HG02852 (cell line): ENCODE measurements at regions not wholly inside any gene's neighbourhood (a gene's known extent, or its start where the extent isn't known, plus 50 kb on each side); places are given as distances from the start of the nearest gene placed in this dataset.
"Not testable (repeated sequence)": the region's sequence is repeated elsewhere in the genome, so short reads cannot be mapped to it uniquely, and the experiment has no call there.

ENCODE experiments used
- ATAC-seq: cut with Tn5 transposase; IDR thresholded peaks from one replicate; pipeline ENCODE4 v1.9.1; 2021; ENCODE audit warnings: mild to moderate bottlenecking, moderate library complexity; ENCODE audit not compliant: unreplicated experiment

DNA sequence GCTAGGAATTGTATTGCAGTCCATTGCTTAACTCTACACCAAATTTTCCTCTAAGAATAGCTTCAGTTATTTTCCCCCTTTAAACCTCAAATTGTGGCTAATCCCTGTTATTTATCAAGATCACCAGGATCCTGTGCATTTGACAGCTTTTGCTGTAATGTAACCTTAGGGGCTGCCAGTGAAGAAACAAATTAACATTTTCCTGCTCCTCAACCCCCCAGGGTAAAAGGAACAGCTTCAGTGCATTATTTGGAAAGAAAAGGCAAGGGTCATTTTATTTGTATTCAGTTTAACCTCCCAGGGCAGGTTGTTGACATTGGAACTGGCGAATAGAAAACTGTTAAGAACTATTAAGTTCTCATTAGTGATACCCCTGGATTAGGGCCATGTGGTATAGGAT, 57.0 kb downstream of the PCDH20 start:
- ATAC-seq = no peak

DNA sequence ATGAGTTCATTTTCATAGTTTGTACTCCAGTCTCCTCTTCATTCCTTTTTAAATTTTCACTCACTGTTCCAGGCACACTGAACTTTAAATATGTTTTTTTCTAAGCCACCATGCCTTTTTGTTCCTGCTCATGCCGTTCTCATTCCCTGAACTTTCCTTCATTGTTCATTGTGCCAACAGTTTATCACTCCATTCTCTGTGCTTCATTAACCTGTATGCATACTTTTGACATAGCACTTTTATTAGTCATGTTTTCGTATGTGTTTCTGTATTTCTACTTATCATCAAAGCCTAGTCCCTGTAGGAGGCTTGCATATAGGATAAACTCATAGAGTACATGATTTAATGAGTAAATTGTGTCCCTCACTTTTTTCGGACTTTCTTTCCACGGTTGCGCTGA, 65.3 kb downstream of the PCDH20 start:
- no peak for ATAC-seq

DNA sequence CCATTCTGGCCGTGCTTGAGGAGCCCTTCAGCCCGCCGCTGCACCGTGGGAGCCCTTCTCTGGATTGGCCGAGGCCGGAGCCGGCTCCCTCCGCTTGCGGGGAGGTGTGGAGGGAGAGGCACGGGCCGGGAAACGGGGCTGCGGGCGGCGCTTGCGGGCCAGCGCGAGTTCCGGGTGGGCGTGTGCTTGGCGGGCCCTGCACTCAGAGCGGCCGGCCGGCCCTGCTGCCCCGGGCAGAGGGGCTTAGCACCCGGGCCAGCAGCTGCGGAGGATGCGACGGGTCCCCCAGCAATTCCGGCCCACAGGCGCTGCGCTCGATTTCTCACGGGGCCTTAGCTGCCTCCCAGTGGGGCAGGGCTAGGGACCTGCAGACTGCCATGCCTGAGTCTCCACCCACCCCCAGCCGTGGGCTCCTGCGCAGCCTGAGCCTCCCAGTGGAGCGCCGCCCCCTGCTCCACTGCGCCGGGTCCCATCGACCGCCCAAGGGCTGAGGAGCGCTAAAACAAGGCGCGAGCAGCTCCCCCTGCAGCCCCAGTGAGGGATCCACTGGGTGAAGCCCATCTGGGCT, 76.5 kb downstream of the PCDH20 start:
- no peak for ATAC-seq

DNA sequence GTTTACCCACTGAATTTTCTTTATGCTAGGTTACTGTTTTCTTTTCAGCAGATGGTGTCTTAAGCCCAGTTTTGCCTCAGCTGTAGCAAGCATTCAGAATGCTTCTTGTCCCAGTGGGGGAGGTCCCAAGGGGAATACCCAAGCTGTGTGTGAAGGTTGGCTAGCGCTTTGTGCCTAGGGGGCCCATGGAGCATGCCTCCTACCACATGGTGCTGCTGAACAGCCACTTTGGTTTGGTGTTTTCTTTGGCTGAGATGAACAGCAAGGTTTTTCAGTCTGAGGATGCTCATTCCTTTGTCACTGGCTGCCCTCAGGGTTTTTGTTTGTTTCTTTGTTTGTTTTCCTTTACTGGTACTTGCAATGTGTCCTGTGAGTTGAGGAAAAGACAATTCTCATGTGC, 99.0 kb downstream of the PCDH20 start:
- no peak for ATAC-seq

DNA sequence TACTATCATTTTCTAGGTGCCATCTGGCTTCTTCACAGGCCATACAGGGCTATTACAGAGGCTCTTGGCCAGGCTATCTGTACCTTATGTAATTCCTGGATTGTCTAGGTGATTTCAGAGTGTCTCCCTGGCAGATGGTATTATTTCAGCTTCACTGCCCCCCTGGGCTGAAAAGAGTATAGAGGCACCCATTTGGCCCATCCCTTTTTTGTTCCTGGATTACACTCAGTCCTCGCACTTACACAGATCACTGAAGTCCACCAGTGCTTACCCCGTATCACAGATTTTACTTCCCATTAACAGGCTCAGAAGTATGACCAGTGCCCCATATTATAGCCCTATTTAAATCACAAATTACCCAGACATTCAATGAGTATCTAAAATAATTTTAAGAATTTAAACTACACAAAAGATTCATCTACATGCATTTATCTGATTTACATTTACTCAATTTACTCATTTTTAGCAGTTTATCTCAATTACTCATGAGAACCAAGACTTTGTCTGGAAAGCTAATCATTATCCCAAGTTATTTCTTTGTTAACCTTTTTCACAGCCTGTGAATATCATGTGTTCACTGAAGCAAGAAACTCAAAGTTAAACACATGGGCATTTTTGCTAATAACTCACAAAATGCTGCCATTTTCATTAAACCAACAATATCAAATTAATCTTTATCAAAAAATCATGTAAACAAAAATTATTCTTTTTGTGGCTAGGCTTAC, 121.0 kb downstream of the PCDH20 start:
- ATAC-seq = no peak

DNA sequence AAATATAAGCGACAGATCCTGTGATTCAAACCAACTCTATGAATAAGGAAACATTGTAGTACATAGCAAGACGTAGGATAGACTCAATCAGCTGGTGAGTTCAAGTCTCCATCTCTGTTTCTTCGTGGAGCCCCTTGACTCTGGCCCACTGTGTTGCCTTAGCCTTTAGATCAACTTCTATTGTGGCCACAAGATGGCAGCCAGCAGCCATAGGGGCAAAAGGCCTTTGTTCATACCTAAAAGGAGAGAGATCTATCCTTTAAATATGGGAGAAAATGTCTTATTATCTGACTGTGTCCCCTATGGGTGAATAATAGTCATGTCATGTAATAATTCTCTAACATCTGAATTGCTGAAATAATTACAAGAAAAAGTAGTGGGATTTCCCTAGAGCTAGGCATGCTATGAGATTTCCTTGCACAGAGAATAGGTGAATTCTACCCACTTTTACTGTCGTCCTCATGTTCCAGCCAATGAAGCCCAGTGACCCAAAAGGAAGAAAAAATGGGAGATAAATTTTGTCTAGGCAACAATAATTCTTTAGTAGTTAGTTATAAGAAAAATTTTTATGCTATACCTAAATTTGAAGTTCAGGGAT, 129.4 kb downstream of the PCDH20 start:
- no peak for ATAC-seq

DNA sequence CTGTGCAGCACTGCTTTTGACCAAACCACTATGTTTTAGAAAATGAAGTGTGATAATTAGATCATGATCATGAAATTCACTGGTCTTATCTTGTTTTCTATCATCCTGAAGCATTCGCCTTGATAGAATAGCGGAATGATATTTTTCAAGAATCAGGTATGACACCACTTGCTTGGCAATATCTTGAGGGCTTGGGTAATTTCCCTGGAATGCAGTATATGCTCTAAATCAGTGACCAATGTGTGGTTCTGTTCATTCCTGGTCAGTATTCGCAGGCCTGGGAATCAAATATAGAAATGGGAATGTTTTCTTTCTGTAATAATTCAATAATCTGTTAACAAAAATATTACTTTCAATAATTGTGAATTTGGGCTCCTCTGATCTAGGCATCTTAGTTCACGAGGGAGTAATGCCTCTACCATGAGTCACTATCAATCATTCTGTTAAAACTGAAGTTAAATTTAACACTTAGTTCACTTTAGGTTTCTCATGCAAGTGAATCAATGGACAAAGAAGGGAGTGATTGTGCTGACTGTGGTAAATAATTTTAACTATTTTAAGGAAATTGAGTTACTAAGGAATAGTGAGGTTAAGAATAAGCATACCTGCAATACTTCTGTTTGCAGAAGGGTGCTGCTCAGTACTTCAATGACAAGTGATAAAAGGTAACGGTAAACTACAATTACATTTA, 137.9 kb downstream of the PCDH20 start:
- no peak for ATAC-seq

DNA sequence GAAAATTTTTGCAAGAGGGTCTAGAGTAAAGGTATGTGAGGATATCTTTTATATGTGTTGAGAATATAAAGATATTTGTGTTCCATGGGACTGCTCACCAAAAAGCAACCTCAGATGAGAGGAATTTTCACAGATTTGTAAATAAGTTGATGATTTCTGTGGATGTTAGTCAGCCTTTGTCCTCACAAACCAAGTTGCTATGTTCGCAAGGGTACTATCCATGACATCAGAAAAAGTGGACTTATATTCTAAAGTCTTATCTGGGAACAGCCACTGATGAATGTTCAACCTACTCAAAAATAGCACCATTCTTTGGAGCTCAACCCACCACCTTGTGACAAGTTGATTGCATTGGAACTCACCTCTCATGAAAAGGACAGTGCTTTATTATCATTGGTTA, 138.6 kb downstream of the PCDH20 start:
- no peak for ATAC-seq

DNA sequence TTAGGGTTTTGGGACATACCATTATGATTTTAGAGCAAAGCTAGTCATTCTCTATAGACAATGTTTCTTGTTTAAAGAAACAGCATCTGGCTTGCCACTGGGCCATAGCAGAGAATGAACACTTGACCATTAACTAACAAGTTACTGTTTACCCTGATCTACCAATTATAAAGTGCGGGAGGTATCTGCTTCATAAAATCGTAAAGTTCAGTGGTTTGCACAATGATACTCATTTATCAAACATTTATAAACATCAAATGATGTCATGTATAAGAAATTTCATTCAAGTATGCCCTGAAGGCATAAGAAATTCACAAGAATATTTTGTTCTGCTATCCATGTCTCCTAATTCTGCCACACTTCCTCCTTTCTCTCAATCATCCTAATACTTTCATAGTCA, 139.2 kb downstream of the PCDH20 start:
- ATAC-seq = no peak

DNA sequence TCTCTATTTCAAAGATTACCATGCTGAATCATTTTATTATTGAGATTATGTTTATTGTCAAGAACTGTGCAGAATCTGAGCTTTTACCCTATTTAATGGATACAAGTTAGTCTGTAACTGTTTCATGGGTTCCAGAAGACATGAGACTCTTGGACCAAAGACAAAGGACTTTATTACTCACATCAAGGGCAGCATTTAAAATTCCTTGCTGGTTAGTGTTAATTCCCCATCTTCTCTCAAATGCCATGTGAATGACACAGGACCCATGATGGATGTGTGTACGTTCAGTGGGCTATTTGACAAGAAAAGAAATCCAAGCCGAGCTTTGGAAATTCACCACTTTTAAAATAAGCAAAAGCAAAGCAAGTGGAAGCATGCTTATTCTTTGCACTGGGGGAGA, 139.9 kb downstream of the PCDH20 start:
- ATAC-seq = no peak

DNA sequence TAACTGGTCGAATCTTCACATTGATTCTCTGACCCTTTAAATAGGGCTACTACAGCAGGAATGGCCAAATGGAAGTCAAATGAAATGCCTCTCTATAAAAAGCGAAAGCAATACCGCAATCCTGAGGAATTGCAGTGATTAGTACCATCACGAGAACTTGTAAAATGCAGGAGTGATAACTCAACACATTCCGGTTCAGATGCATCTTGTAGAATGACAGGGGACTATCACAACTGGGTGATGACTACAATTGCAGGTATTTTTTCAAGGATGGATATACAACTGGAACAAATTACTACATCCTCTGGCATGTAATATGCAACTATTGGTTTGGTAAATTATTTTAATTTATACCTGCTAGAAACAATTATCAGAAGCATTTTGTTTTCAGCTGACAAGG, 140.4 kb downstream of the PCDH20 start:
- ATAC-seq = no peak

DNA sequence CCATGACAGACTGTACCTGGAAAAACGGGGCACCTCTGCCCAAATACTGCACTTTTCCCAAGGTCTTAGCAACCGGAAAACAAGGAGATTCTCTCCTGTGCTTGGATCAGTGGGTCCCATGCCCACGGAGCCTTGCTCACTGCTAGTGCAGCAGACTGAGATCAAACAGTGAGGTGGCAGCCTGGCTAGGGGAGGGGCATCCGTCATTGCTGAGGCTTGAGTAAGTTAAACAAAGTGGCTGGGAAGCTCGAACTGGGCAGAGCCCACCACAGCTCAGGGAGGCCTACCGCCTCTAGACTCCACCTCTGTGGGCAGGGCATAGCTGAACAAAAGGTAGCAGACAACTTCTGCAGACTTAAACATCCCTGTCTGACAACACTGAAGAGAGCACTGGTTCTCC, 148.8 kb downstream of the PCDH20 start:
- ATAC-seq = not testable (repeated sequence)

DNA sequence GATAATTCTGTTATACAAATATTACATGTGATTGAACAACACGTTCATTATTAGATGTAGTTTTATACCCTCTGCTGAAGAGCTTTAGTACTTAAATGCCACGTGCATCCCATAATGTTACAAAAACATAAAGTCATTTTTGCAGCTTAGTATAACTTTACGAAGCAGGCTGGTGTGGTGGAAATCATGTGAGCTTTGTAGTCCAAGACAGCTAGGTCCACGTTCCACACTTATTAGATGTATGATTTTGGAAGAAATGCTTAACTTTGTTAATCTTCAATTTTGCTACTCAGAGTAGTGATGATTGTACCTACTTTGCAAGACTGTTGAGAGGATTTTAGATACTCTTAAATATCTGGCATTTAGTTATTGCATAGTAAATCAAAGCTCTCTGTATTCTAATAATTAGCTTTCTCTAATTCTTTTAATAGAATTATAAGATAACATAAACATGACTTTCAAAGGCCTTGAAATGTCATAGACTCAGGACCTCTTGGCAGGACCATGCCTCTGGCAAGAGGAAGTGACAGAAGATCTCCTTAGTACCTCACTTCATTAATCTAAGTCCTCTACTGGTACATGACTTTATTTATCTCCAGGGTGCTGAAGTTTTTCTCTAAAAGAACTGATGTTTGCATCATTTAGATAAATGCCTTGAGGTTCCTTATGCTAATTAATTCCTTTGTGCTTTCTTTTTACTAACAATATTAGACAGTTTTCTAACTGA, 153.7 kb downstream of the PCDH20 start:
- ATAC-seq = no peak

DNA sequence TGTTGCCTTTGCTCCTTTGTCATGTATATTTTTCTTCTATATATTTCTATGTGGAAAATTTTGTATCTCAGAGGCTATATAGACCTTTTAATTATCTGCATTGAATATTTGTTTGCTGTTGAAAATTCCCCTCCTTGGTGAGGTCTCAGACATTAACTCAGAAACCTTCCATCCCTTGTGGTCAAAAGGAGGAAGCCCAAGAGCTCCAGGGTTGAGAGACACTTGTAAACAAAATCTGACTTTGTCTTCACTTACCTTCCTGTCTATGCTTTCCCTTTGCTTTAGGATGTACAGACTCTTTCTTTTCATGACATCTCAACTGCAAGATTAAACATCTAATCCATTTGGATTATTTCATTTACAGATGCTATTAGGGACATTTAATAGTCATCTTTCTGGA, 157.5 kb downstream of the PCDH20 start:
- no peak for ATAC-seq

DNA sequence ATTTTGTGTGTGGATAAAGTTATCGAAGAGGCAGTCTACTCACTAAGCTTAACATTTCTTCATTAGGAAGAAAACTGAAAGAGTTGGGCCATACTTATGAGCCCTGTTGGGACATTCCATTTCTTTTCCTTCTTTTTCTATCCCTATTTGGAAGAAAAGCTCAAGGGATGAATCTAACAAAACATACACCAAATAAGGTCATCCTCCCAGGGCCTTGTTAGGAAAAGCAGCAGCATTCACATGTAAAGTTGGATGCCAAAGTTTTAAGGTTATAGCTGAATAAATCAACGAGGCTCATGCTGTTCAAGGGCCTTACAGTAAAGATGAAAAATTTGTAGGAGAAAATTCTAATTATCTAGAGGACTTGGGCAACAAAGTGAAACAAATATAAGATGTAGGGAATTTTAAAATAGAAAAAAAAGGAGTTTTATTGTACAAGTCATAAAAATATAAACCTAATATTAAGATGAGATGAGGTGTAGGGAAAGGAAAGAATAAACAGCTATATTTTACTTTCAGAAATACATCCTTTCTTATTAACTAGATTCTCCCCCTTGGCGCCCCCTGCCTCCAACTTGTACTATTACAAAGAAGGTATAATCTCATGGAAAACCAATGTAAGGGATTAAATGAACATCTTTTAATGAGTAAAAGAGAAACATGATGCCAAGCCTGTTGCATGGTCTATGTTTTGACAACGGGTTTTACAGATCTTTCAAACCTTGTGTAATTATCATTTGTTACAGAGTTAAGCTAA, 160.4 kb downstream of the PCDH20 start:
- no peak for ATAC-seq

DNA sequence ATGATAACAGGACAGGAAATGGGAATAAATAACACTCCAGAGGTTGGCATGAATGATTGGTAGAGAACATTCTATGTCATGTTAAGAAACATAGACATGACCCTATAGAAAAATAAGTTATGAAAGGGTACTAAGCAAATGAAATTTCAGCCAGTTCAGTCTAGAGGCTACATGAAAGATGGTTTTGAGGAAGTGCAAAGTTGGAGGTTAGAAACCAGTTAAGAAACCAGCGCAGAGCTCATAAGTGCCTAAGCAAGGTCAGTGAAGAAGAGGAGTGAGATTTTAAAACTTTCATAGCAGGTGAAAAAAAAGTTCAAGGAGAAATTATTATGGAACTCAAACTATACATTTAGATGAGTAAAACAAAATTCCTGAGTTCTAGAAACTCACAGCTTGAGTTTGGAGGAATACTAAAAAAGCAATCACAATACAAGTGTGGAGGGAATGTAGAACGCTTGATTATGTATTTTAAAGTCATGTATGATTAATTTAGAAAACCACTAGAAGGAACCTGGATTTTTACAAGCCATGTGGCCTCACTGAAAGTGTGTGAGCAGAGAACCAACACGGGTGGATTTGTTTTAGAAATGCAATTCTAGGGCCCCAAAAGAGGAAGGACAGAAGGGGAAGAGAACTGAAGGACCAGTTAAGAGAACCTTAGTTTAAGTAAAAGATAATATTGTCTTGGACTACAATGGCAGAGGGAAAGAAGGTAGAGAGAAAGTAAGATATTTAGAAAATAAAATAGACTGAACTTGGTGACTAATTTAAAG, 162.4 kb downstream of the PCDH20 start:
- ATAC-seq = no peak

DNA sequence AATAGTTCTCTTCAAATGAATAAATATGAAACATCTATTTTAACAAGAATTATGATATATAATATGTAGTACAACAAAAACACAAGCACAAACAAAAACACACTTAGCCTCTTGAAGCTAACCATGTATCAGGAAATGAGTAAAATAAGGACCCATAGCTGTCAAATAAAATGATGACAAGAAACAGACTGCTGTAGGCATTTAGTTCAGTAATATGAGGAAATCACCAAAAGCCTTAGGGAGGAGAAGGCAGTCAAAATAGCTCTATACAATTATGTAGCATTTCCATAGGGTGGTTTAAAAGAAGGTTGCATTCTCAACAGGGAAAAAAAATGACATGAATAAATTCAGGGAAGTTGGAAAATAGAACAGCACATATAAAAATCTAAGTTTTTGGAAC, 163.4 kb downstream of the PCDH20 start:
- ATAC-seq = no peak

DNA sequence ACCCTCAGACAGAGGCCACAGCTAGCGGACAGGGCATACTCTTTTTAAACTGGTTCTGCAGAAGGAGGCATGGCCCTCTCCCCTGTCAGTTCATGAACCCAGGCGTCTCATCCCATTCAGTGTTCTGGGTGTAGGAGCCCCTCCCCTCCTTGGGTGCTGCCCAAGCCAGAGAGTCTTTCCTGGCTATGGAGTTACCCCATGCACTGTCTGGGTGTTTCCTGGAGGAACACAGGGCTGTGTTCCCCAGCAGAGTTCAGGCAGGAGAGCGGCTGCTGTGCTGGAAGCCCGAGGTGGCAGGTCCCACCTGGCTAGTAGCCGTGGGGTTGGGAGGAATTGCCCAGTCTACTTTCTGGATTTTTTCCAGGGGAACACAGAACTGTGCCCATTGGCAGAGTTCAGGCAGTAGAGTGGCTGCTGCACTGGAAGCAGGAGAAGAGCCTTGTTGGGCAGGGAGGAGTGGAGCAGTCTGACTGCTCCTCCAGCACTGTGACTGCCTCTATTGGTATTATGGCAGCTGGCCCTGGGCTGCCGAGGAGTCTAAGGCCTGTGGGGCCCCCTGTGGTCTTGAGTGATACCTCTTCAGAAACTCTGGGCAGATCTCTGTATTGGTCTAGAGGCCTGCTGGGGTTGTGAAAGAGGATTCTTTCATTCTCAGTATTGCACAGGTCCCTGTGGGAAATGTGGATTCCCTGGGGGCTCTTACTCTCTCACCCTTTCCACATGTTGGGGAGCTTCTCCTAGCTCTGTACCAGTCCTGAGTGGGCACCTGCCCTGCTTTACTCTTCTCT, 168.3 kb downstream of the PCDH20 start:
- no peak for ATAC-seq

DNA sequence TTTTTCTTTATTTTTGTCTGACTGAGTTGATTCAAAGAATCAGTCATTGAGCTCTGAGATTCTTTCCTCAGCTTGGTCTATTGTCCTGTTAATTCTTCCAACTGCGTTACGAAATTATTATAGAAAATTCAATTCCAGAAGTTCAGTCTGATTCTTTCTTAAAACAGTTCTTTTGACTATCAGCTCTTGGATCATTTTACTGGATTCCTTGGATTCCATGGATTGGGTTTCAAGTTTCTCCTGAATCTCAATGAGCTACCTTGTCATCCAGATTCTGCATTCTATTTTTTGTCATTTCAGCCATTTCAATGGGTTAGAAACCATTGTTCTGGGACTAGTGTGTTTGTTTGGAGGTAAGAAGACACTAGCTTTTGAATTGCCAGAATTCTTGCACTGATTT, 169.3 kb downstream of the PCDH20 start:
- ATAC-seq = no peak
